HFFc6 (cell line): ENCODE measurements at regions not wholly inside any gene's neighbourhood (a gene's known extent, or its start where the extent isn't known, plus 50 kb on each side); places are given as distances from the start of the nearest gene placed in this dataset.

Experiments used
- DNase-seq: peaks from one replicate; pipeline ENCODE4 v3.0.0-alpha.2; 2018
- H3K27ac Mint-ChIP-seq: 2 replicates; pipeline ENCODE4 v1.8.0; 2020; ENCODE audit warnings: mild to moderate bottlenecking, mixed read lengths
- H3K27me3 Mint-ChIP-seq: 2 replicates; pipeline ENCODE4 v1.8.0; 2021; ENCODE audit warnings: mild to moderate bottlenecking, moderate library complexity, mixed read lengths; ENCODE audit not compliant: insufficient read depth
- H3K36me3 Mint-ChIP-seq: 2 replicates; pipeline ENCODE4 v1.8.0; 2021; ENCODE audit warnings: low read depth, mixed read lengths
- H3K4me1 Mint-ChIP-seq: 2 replicates; pipeline ENCODE4 v1.8.0; 2020; ENCODE audit warnings: low read depth, mixed read lengths
- H3K4me3 Mint-ChIP-seq: 2 replicates; pipeline ENCODE4 v1.8.0; 2020; ENCODE audit warnings: mild to moderate bottlenecking, moderate library complexity, mixed read lengths
- H3K9me3 Mint-ChIP-seq: 2 replicates; pipeline ENCODE4 v1.8.0; 2020; ENCODE audit warnings: mild to moderate bottlenecking, mixed read lengths
- CTCF ChIP-seq: fragments of 200-600 bp; sonication (generic); IDR thresholded peaks from 2 replicates; pipeline ENCODE4 v1.5.0; 2021; ENCODE audit warnings: antibody characterized with exemption, mild to moderate bottlenecking

DNA sequence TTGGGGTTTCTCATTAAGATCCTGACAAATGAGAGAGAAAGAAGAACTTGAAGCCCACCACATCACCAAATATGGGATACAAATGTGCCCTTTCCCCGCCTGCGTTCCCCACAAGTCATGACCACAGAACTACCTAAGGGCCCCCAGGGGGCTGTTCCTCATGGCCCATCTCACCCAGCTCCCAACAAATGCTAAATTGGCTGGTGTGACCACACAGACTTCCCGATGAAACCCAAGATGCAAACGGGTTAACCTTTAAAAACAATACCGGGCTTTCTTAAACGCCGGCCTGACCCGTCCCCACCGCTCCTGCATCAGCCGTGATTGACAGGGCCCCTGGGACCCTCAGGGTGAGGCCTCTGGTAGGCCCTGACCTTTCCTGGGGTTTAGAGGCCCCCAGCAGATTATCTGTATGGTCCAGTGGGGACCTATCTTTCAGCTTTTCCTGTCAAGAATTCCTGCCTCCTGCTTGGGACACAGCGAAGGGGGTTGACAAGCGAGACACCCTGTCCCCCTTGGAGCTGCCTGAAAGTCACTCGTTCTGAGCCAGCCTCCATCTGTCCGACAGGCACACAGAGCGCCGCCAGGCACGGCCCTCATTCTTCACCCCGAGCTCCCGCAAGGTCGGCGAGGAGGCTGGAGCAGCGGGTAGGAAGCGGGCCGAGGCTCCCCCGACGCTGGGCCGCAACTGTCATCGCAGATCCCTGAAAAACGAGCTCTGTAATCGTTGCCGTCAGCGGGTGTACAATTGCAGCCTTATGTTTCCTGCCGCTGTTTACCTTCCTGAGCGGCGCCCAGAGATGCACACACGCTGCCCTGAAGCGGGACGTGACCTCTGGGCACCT, 300.1 kb downstream of the FOXL1 start:
- TF ChIP-seq CTCF: no peak
- H3K4me3 Mint-ChIP-seq: no peak overlapping the region
- no peak overlapping the region for H3K27ac Mint-ChIP-seq
- H3K27me3 Mint-ChIP-seq: peaks cover 66% of the 10 kb centered on the region
- peaks cover 28% of the 10 kb centered on the region for H3K4me1 Mint-ChIP-seq
- no peak for DNase-seq
- peaks cover 11% of the 10 kb centered on the region for H3K36me3 Mint-ChIP-seq
- peaks cover 9% of the 10 kb centered on the region; the same call in 1 of the 2 replicates for H3K9me3 Mint-ChIP-seq

DNA sequence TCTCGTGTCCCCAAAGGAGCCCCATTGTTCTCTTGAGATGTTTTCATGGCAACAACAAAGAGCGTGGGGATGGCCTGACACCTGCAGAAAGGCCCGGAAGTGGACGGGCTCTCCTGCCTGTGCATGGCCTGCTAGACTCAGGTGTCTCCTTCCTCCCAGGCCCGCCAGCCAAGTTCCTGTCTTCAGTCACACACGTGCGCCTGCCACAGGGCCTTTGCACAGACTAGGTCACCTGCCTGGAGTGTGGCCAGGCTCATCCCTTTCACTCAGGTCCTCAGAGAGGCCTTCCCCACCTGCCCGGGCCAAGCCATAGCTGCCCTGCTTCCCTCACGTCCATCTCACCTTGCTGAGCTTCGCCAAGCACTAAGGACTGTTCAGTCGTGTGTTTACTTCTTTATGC, 300.9 kb downstream of the FOXL1 start:
- DNase-seq: no peak
- H3K27me3 Mint-ChIP-seq: peaks cover 60% of the 10 kb centered on the region
- H3K27ac Mint-ChIP-seq: no peak overlapping the region
- H3K4me1 Mint-ChIP-seq: peaks cover 28% of the 10 kb centered on the region
- H3K4me3 Mint-ChIP-seq: no peak overlapping the region
- TF ChIP-seq CTCF: no peak
- H3K36me3 Mint-ChIP-seq: peaks cover 11% of the 10 kb centered on the region
- H3K9me3 Mint-ChIP-seq: peaks cover 6% of the 10 kb centered on the region; the same call in 1 of the 2 replicates

- peaks cover 28% of the 10 kb centered on the region for H3K4me1 Mint-ChIP-seq
- H3K9me3 Mint-ChIP-seq: peaks cover 6% of the 10 kb centered on the region; the same call in 1 of the 2 replicates
- no peak for TF ChIP-seq CTCF
- peaks cover 11% of the 10 kb centered on the region for H3K36me3 Mint-ChIP-seq
- no peak overlapping the region for H3K4me3 Mint-ChIP-seq
- peaks cover 66% of the 10 kb centered on the region for H3K27me3 Mint-ChIP-seq
- H3K27ac Mint-ChIP-seq: no peak overlapping the region
- DNase-seq: no peak
Observed at GRCh38 chr16:86880316-86881117, 302.2 kb downstream of the FOXL1 start.

- peaks cover 5% of the 10 kb centered on the region; the same call in 1 of the 2 replicates for H3K36me3 Mint-ChIP-seq
- no peak for TF ChIP-seq CTCF
- H3K4me1 Mint-ChIP-seq: peaks cover 28% of the 10 kb centered on the region
- no peak for DNase-seq
- H3K27ac Mint-ChIP-seq: no peak overlapping the region
- H3K4me3 Mint-ChIP-seq: no peak overlapping the region
- peaks cover under 1% of the 10 kb centered on the region; the same call in 1 of the 2 replicates for H3K9me3 Mint-ChIP-seq
- H3K27me3 Mint-ChIP-seq: peaks cover 69% of the 10 kb centered on the region
Observed at GRCh38 chr16:86881118-86881510, 302.8 kb downstream of the FOXL1 start.

GRCh38 chr16:86881861-86882273, 303.5 kb downstream of the FOXL1 start:
- 0 out of 2 replicates have a peak, but pooled peaks cover 4% of the 10 kb centered on the region for H3K36me3 Mint-ChIP-seq
- TF ChIP-seq CTCF: no peak
- H3K27ac Mint-ChIP-seq: no peak overlapping the region
- no peaks in the 10 kb centered on the region for H3K9me3 Mint-ChIP-seq
- H3K27me3 Mint-ChIP-seq: peaks cover 67% of the 10 kb centered on the region
- DNase-seq: no peak
- no peak overlapping the region for H3K4me3 Mint-ChIP-seq
- peaks cover 28% of the 10 kb centered on the region for H3K4me1 Mint-ChIP-seq
